ENCODE measurements at regions not wholly inside any gene's neighbourhood (a gene's known extent, or its start where the extent isn't known, plus 50 kb on each side); places are given as distances from the start of the nearest gene placed in this dataset.

GRCh38 chr10:105707603-105708002 is 1066.5 kb downstream of the SORCS3 start:
- TF ChIP-seq CTCF (IDR thresholded peaks at IDR 0.05; ENCODE audit: poor library complexity) = no peak
- TF ChIP-seq EZH2 (IDR thresholded peaks at IDR 0.05; ENCODE audit: borderline replicate concordance) = no peak
- TF ChIP-seq EZH2phosphoT487 (IDR thresholded peaks at IDR 0.05; ENCODE audit: low read depth, severe bottlenecking, unreplicated experiment) = no peak
